ENCODE measurements at regions not wholly inside any gene's neighbourhood (a gene's known extent, or its start where the extent isn't known, plus 50 kb on each side); places are given as distances from the start of the nearest gene placed in this dataset.

GRCh38 chr1:199867601-199868000, 159.9 kb upstream of the NR5A2 start:
- H3K4me3 ChIP-seq (ENCODE audit: low read depth in 2 of 2, low read length in 2 of 2): no peak overlapping the region
- CTCF ChIA-PET: no interaction called here
- no peaks in the 10 kb centered on the region for H3K4me1 ChIP-seq (ENCODE audit: control insufficient read depth, insufficient read depth, low read length)
- POLR2A ChIA-PET: no interaction called here
- intact Hi-C loops (cut with micrococcal nuclease; ENCODE audit: unreplicated experiment) (no loop called here), in situ Hi-C loops (cut with HindIII; ENCODE audit: low pct_unique_long_range_greater_than_20kb, low sequenced_read_pairs) (no loop called here)
- BruUV-seq (replicated peaks): no TSS peak
- H3K27me3 ChIP-seq (ENCODE audit: control insufficient read depth, insufficient read depth, low read length): no peaks in the 10 kb centered on the region
- no peak for ATAC-seq
- DNase-seq (ENCODE audit: low read depth, low spot score): no peak
- H3K36me3 ChIP-seq (ENCODE audit: control insufficient read depth, insufficient read depth, low read length): no peaks in the 10 kb centered on the region
- H3K27ac ChIP-seq (ENCODE audit: low read length): no peak overlapping the region
- H3K9me3 ChIP-seq (ENCODE audit: control insufficient read depth, insufficient read depth, low read depth, low read length): no peaks in the 10 kb centered on the region
- TF ChIP-seq REST (IDR thresholded peaks at IDR 0.05; ENCODE audit: insufficient read depth in 1 of 2, low read depth in 2 of 2, low read length in 1 of 2): no peak
- no peak for TF ChIP-seq POLR2AphosphoS5 (IDR thresholded peaks at IDR 0.05; ENCODE audit: low read depth, low read length)
- no peak for TF ChIP-seq SIN3A (IDR thresholded peaks at IDR 0.05; ENCODE audit: borderline replicate concordance, insufficient read depth, low read depth, low read length)
- no peak for TF ChIP-seq TCF7L2 (IDR thresholded peaks at IDR 0.05; ENCODE audit: low read depth, low read length)
- no peak for TF ChIP-seq CTCF (IDR thresholded peaks at IDR 0.05)

GRCh38 chr1:199868777-199869176, 158.7 kb upstream of the NR5A2 start:
- no peak overlapping the region for H3K4me3 ChIP-seq (ENCODE audit: low read depth in 2 of 2, low read length in 2 of 2)
- TF ChIP-seq SIN3A (IDR thresholded peaks at IDR 0.05; ENCODE audit: borderline replicate concordance, insufficient read depth, low read depth, low read length) (no peak), POLR2AphosphoS5 (IDR thresholded peaks at IDR 0.05; ENCODE audit: low read depth, low read length) (no peak), REST (IDR thresholded peaks at IDR 0.05; ENCODE audit: insufficient read depth in 1 of 2, low read depth in 2 of 2, low read length in 1 of 2) (no peak), CTCF (IDR thresholded peaks at IDR 0.05) (no peak), TCF7L2 (IDR thresholded peaks at IDR 0.05; ENCODE audit: low read depth, low read length) (no peak)
- H3K27me3 ChIP-seq (ENCODE audit: control insufficient read depth, insufficient read depth, low read length): no peaks in the 10 kb centered on the region
- ChIA-PET CTCF (no interaction called here), POLR2A (no interaction called here)
- no peaks in the 10 kb centered on the region for H3K9me3 ChIP-seq (ENCODE audit: control insufficient read depth, insufficient read depth, low read depth, low read length)
- no peaks in the 10 kb centered on the region for H3K36me3 ChIP-seq (ENCODE audit: control insufficient read depth, insufficient read depth, low read length)
- DNase-seq (ENCODE audit: low read depth, low spot score) (no peak), ATAC-seq (no peak)
- H3K27ac ChIP-seq (ENCODE audit: low read length): no peak overlapping the region
- BruUV-seq (replicated peaks): no TSS peak
- no peaks in the 10 kb centered on the region for H3K4me1 ChIP-seq (ENCODE audit: control insufficient read depth, insufficient read depth, low read length)
- intact Hi-C loops (cut with micrococcal nuclease; ENCODE audit: unreplicated experiment) (no loop called here), in situ Hi-C loops (cut with HindIII; ENCODE audit: low pct_unique_long_range_greater_than_20kb, low sequenced_read_pairs) (no loop called here)
